Liver (tissue), 8 donors: ENCODE measurements at regions not wholly inside any gene's neighbourhood (a gene's known extent, or its start where the extent isn't known, plus 50 kb on each side); places are given as distances from the start of the nearest gene placed in this dataset.

Experiments
- DNase-seq: peaks from one replicate; pipeline ENCODE4 v3.0.0-alpha.2; 2017; ENCODE audit warnings: low spot score
- H3K27ac ChIP-seq, 2 donors: one replicate each; pipeline ENCODE4 v1.7.0; 2013; ENCODE audit warnings: inconsistent platforms in 2 of 2, low read length in 2 of 2, control low read depth in 1 of 2, low read depth in 1 of 2, mild to moderate bottlenecking in 1 of 2
- H3K27me3 ChIP-seq, 4 donors: one replicate each; pipeline versions ENCODE4 v1.6.1 to v1.7.0; 2013; ENCODE audit warnings: low read length in 3 of 4, inconsistent platforms in 1 of 4, mild to moderate bottlenecking in 1 of 4, moderate library complexity in 1 of 4; ENCODE audit not compliant: control insufficient read depth in 4 of 4, insufficient read depth in 4 of 4
- H3K36me3 ChIP-seq, 4 donors: one replicate each; pipeline versions ENCODE4 v1.6.1 to v1.7.0; 2013; ENCODE audit warnings: low read length in 3 of 4, mild to moderate bottlenecking in 3 of 4, low read depth in 1 of 4, moderate library complexity in 1 of 4; ENCODE audit not compliant: control insufficient read depth in 4 of 4, insufficient read depth in 3 of 4
- H3K4me1 ChIP-seq, 4 donors: one replicate each; pipeline versions ENCODE4 v1.6.1 to v1.7.0; 2013; ENCODE audit warnings: low read length in 3 of 4, mild to moderate bottlenecking in 3 of 4, moderate library complexity in 1 of 4; ENCODE audit not compliant: control insufficient read depth in 4 of 4, insufficient read depth in 4 of 4
- H3K4me3 ChIP-seq, 3 donors: one replicate each; pipeline versions ENCODE4 v1.6.1 to v1.7.0; 2013; ENCODE audit warnings: low read length in 3 of 3, control low read depth in 1 of 3, low read depth in 1 of 3, mild to moderate bottlenecking in 1 of 3
- H3K9ac ChIP-seq, 2 donors: one replicate each; pipeline ENCODE4 v1.7.0; 2013; ENCODE audit warnings: low read length in 2 of 2, mild to moderate bottlenecking in 2 of 2, moderate library complexity in 2 of 2, control low read depth in 1 of 2, low read depth in 1 of 2
- H3K9me3 ChIP-seq, 4 donors: one replicate each; pipeline versions ENCODE4 v1.6.1 to v1.7.0; 2013; ENCODE audit warnings: low read length in 3 of 4; ENCODE audit not compliant: control insufficient read depth in 4 of 4
- FOXA2 ChIP-seq: IDR thresholded peaks from 2 replicates; pipeline ENCODE4 v1.6.1; 2016; ENCODE audit warnings: antibody characterized with exemption
- GABPA ChIP-seq, 2 donors: IDR thresholded peaks in 1 of 2; conservative IDR thresholded peaks in 1 of 2; 2 replicates each; pipeline ENCODE4 v1.6.1; 2016; ENCODE audit warnings: antibody characterized with exemption in 2 of 2, mild to moderate bottlenecking in 1 of 2, moderate library complexity in 1 of 2
- HNF4A ChIP-seq, 2 donors: conservative IDR thresholded peaks; 2 replicates each; pipeline ENCODE4 v1.6.1; 2016; ENCODE audit warnings: antibody characterized with exemption in 2 of 2, mild to moderate bottlenecking in 2 of 2
- HNF4G ChIP-seq: IDR thresholded peaks from 2 replicates; pipeline ENCODE4 v1.6.1; 2016; ENCODE audit warnings: antibody characterized with exemption
- JUND ChIP-seq, 2 donors: IDR thresholded peaks; 2 replicates each; pipeline ENCODE4 v1.6.1; 2016; ENCODE audit warnings: antibody characterized with exemption in 2 of 2
- RAD21 ChIP-seq, 2 donors: IDR thresholded peaks; 2 replicates each; pipeline ENCODE4 v1.6.1; 2016; ENCODE audit warnings: antibody characterized with exemption in 2 of 2, mild to moderate bottlenecking in 2 of 2
- RXRA ChIP-seq, 2 donors: IDR thresholded peaks; 2 replicates each; pipeline ENCODE4 v1.6.1; 2017 to 2018; ENCODE audit warnings: antibody characterized with exemption in 2 of 2, mild to moderate bottlenecking in 1 of 2
- TAF1 ChIP-seq: conservative IDR thresholded peaks from 2 replicates; pipeline ENCODE4 v1.6.1; 2016; ENCODE audit warnings: antibody characterized with exemption, mild to moderate bottlenecking
- YY1 ChIP-seq: IDR thresholded peaks from 2 replicates; pipeline ENCODE4 v1.6.1; 2016; ENCODE audit warnings: antibody characterized with exemption, mild to moderate bottlenecking
- WGBS: extraction: QIAGEN DNeasy Blood & Tissue Kit; methylation state at CpG from one replicate; pipeline ENCODE4 v1.1.7; 2013; 5-methylcytosine and 5-hydroxymethylcytosine counted together
- TF ChIP-seq, protein P1 (sequence below): fragments of 150-350 bp; IDR thresholded peaks from 2 replicates; pipeline ENCODE4 v1.5.1; 2017; ENCODE audit warnings: improper control_type of control experiment, low read depth, low read length; ENCODE audit not compliant: missing input control
- TF ChIP-seq, protein P2 (sequence below): IDR thresholded peaks from 2 replicates; pipeline ENCODE4 v1.6.1; 2016; ENCODE audit warnings: antibody characterized with exemption, mild to moderate bottlenecking
- donor health status: healthy.
- donor health status: healthy.
- donor health status: healthy.
- donor health status: healthy.
- donor health status: healthy.

DNA sequence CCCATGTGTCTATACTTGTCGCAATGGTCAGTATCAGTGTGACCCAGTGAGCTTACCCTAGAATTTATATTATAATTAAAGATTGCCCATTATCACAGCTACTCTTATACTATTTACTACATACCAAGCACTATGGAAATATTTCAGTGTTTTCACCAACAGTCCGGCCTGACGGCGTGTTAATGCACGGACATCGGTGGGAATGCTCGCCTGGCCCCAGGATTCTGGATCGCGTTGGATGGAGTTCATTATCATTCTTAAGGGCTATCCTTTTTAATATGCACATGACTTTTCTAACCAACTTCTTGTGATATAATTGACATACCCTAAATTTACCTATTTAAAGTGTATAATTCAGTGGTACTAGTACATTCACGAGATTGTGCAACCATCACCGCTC is 51.8 kb upstream of the AFDN start:
- no peak overlapping the region for H3K4me3 ChIP-seq
- no peaks in the 10 kb centered on the region for H3K9me3 ChIP-seq
- H3K27ac ChIP-seq = no peak overlapping the region
- peaks cover 0 to 9% (median 3%) of the 10 kb centered on the region in 4 donors for H3K4me1 ChIP-seq
- 97% methylated on average over 11 of the region's 11 CpGs for WGBS
- no peaks in the 10 kb centered on the region for H3K27me3 ChIP-seq
- no peak for TF ChIP-seq HNF4G
- no peak for TF ChIP-seq FOXA2
- no peak for TF ChIP-seq TAF1
- TF ChIP-seq, protein P1, sequence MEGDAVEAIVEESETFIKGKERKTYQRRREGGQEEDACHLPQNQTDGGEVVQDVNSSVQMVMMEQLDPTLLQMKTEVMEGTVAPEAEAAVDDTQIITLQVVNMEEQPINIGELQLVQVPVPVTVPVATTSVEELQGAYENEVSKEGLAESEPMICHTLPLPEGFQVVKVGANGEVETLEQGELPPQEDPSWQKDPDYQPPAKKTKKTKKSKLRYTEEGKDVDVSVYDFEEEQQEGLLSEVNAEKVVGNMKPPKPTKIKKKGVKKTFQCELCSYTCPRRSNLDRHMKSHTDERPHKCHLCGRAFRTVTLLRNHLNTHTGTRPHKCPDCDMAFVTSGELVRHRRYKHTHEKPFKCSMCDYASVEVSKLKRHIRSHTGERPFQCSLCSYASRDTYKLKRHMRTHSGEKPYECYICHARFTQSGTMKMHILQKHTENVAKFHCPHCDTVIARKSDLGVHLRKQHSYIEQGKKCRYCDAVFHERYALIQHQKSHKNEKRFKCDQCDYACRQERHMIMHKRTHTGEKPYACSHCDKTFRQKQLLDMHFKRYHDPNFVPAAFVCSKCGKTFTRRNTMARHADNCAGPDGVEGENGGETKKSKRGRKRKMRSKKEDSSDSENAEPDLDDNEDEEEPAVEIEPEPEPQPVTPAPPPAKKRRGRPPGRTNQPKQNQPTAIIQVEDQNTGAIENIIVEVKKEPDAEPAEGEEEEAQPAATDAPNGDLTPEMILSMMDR = no peak
- no peak for TF ChIP-seq RXRA (IDR thresholded peaks at IDR 0.05)
- no peak for TF ChIP-seq YY1
- TF ChIP-seq, protein P2, sequence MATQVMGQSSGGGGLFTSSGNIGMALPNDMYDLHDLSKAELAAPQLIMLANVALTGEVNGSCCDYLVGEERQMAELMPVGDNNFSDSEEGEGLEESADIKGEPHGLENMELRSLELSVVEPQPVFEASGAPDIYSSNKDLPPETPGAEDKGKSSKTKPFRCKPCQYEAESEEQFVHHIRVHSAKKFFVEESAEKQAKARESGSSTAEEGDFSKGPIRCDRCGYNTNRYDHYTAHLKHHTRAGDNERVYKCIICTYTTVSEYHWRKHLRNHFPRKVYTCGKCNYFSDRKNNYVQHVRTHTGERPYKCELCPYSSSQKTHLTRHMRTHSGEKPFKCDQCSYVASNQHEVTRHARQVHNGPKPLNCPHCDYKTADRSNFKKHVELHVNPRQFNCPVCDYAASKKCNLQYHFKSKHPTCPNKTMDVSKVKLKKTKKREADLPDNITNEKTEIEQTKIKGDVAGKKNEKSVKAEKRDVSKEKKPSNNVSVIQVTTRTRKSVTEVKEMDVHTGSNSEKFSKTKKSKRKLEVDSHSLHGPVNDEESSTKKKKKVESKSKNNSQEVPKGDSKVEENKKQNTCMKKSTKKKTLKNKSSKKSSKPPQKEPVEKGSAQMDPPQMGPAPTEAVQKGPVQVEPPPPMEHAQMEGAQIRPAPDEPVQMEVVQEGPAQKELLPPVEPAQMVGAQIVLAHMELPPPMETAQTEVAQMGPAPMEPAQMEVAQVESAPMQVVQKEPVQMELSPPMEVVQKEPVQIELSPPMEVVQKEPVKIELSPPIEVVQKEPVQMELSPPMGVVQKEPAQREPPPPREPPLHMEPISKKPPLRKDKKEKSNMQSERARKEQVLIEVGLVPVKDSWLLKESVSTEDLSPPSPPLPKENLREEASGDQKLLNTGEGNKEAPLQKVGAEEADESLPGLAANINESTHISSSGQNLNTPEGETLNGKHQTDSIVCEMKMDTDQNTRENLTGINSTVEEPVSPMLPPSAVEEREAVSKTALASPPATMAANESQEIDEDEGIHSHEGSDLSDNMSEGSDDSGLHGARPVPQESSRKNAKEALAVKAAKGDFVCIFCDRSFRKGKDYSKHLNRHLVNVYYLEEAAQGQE = no peak
- H3K9ac ChIP-seq = no peak overlapping the region
- DNase-seq = no peak
- no peaks in the 10 kb centered on the region for H3K36me3 ChIP-seq

DNA sequence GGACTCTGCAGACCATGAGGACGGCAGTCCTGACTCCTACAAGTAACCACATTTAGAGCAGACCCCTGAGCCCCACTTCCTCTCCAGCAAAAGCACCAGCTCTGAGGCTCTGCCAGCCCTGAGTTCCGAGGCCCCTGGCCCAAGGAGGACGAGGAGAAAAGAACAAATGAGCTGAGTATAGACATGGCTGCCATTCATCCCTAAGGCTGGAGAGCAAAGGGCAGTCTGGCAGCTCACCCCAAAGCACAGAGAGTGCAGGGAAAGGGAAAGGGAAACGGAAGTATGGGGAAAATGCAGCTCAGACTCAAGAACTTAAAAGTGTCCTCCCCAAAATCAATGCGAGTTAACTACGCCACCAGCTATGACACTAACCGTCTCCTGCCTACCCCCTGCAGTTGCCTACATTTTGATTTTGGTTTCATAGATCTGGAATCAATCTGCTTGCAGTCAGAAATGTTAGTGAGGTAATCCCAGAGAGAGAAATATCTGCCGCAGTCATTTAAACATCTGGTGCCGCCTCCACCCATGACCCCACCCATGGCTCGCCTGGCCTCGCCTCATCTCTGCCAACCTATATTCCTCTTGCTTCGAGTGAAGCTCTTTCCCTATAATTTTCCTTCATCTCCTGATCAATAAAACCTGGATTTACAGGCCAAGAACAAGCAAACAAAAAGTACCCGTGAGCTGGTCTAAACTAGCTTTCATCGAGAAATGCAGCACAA is 49.6 kb upstream of the AFDN start:
- Histone ChIP-seq H3K4me3 (no peak overlapping the region), H3K4me1 (peaks cover 0 to 9% (median 3%) of the 10 kb centered on the region in 4 donors)

More for the DNA sequence above, 49.6 kb upstream of the AFDN start:
- H3K9me3 ChIP-seq = no peaks in the 10 kb centered on the region
- no peaks in the 10 kb centered on the region for H3K36me3 ChIP-seq
- TF ChIP-seq HNF4G (no peak), GABPA (IDR thresholded peaks at IDR 0.05 in 1 of 2, conservative IDR thresholded peaks at IDR 0.05 in 1 of 2) (no peak), RAD21 (IDR thresholded peaks at IDR 0.05) (no peak), TAF1 (no peak), JUND (IDR thresholded peaks at IDR 0.05) (no peak), HNF4A (conservative IDR thresholded peaks at IDR 0.05) (no peak), YY1 (no peak)
- 78% methylated on average over 14 of the region's 14 CpGs for WGBS
- no peaks in the 10 kb centered on the region for H3K27me3 ChIP-seq
- H3K9ac ChIP-seq = no peak overlapping the region
- no peak for DNase-seq
- no peak overlapping the region for H3K27ac ChIP-seq
